ENCODE measurements at regions not wholly inside any gene's neighbourhood (a gene's known extent, or its start where the extent isn't known, plus 50 kb on each side); places are given as distances from the start of the nearest gene placed in this dataset.
A peak's percentile ranks its signal among the peaks of the same experiment; 100 is the strongest.

DNA sequence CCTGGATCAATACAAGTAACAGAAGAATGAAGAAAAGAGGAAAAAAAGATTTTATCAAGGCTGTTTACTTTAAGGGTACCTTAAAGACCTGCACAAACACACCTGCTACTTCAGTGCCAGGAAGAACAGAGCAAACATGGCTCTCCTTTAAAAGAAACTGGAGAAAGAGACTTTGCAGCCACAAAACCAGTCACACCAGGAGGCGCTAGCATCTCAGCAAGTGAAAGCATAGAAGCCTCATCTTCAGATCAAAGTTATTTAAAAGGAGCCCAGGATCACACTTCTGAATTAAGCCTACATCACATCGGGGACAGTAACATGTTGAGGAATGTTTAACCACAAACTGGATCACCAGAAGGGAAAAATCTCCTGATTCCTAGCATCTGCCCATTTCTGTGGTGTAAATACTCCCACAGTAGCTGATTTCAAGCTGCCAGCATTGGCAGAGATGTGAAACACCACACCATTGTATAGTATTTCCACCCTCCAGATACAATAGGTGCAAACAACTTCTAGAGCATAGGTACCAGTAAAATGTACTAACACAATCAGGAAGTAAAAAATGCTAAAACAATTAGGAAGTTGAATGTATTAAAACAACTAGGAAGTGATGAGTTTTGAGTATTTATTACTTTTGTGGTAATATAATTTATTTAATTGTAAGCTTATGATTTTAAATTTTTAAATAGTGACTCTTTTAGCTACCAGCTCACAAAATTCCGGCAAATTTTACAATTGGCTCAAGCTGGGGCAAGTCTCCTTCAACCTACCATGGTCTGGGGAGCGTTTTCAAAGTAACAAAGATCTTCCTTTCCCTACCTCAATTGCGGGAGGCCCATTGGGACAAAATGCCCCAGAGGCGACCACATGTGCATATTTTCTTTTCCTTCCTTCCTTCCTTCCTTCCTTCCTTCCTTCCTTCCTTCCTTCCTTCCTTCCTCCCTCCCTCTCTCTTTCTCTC is 105.3 kb upstream of the CLDN14 start:
- DNase-seq (no peak), FAIRE-seq (no peak)
- Histone ChIP-seq H3K27ac (ENCODE audit: low read depth in 2 of 2, low read length in 2 of 2) (no peak overlapping the region), H3K4me3 (ENCODE audit: low read length in 3 of 3) (no peak overlapping the region), H3K9me3 (ENCODE audit: control insufficient read depth in 2 of 3, insufficient read depth in 1 of 3, low read length in 3 of 3) (peaks cover 0 to 2% (median 0%) of the 10 kb centered on the region in 3 donors), H3K9ac (ENCODE audit: low read length in 3 of 3) (no peak overlapping the region), H3K4me1 (ENCODE audit: control insufficient read depth in 2 of 3, insufficient read depth in 2 of 3, low read depth in 1 of 3, low read length in 3 of 3) (no peaks in the 10 kb centered on the region), H3K27me3 (ENCODE audit: control insufficient read depth, insufficient read depth, low read length) (no peaks in the 10 kb centered on the region), H3K36me3 (ENCODE audit: control insufficient read depth in 2 of 3, insufficient read depth in 3 of 3, low read length in 3 of 3) (no peaks in the 10 kb centered on the region)
- TF ChIP-seq, protein P1, sequence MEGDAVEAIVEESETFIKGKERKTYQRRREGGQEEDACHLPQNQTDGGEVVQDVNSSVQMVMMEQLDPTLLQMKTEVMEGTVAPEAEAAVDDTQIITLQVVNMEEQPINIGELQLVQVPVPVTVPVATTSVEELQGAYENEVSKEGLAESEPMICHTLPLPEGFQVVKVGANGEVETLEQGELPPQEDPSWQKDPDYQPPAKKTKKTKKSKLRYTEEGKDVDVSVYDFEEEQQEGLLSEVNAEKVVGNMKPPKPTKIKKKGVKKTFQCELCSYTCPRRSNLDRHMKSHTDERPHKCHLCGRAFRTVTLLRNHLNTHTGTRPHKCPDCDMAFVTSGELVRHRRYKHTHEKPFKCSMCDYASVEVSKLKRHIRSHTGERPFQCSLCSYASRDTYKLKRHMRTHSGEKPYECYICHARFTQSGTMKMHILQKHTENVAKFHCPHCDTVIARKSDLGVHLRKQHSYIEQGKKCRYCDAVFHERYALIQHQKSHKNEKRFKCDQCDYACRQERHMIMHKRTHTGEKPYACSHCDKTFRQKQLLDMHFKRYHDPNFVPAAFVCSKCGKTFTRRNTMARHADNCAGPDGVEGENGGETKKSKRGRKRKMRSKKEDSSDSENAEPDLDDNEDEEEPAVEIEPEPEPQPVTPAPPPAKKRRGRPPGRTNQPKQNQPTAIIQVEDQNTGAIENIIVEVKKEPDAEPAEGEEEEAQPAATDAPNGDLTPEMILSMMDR (IDR thresholded peaks at IDR 0.05; ENCODE audit: borderline replicate concordance, extremely low read depth, insufficient read depth), result no peak
- intact Hi-C loops (cut with DNase I), result no loop called here

DNA sequence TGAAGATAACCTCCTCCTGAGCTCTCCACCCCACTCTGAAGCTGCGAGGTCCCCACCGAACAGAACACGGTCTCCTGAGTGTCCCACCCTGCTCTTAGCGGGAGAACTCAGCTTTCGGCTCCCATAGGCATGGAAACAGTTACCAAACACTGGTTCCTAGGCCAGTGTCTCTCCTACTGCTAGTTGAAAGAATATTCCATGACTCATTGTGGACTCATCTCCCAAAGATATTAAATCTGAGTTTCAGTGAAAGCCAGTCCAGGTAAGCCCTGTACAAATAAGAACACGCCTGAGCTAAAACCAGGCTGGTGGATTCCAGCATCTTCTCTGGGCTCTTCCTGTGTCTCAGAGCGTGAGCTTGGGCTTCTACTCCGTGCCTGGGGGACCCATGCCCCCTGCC is 107.5 kb upstream of the CLDN14 start:
- H3K4me3 ChIP-seq (ENCODE audit: low read length in 3 of 3), result no peak overlapping the region
- TF ChIP-seq, protein P1 (IDR thresholded peaks at IDR 0.05; ENCODE audit: borderline replicate concordance, extremely low read depth, insufficient read depth), result no peak
- intact Hi-C loops (cut with DNase I), result no loop called here
- no peaks in the 10 kb centered on the region for H3K36me3 ChIP-seq (ENCODE audit: control insufficient read depth in 2 of 3, insufficient read depth in 3 of 3, low read length in 3 of 3)
- H3K4me1 ChIP-seq (ENCODE audit: control insufficient read depth in 2 of 3, insufficient read depth in 2 of 3, low read depth in 1 of 3, low read length in 3 of 3), result no peaks in the 10 kb centered on the region
- H3K27ac ChIP-seq (ENCODE audit: low read depth in 2 of 2, low read length in 2 of 2), result no peak overlapping the region
- H3K27me3 ChIP-seq (ENCODE audit: control insufficient read depth, insufficient read depth, low read length), result no peaks in the 10 kb centered on the region
- no peak for FAIRE-seq
- peaks cover 0 to 2% (median 0%) of the 10 kb centered on the region in 3 donors for H3K9me3 ChIP-seq (ENCODE audit: control insufficient read depth in 2 of 3, insufficient read depth in 1 of 3, low read length in 3 of 3)
- no peak for DNase-seq
- H3K9ac ChIP-seq (ENCODE audit: low read length in 3 of 3), result no peak overlapping the region

DNA sequence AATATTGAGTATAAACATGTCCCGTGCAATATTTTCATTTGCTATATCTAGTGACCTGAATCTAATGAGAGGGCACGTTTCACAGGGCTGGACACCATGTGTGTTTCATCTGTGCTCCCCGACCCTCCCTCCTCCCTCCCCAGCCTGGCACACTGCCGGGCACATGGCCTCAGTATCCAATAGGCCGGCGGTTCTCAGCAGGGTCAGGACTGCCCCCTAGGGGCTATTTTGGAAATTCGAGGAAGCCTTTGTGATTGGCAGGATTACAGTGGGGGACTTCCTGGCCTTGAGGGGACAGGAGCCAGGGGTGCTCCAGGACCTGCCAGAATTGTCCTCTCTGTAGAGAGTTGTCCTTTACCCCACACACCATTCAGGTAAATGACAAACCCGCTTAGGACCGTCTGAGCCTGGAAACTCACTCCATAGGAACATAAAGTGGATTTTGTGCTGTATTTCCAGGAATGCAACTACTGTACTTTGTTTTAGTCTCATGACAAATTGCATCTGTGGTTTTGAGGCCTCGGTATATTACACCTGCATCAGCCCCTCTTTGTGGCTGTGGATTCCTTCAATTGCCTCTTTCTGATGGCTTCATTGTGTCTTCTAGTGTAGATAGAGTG is 109.5 kb upstream of the SIM2 start:
- no peak for FAIRE-seq
- DNase-seq, result peak in 4 of 5 donors; percentile 48 to 90 (median 73)
- H3K9ac ChIP-seq (ENCODE audit: low read length in 3 of 3), result no peak overlapping the region
- no peak overlapping the region for H3K4me3 ChIP-seq (ENCODE audit: low read length in 3 of 3)
- intact Hi-C loops (cut with DNase I), result no loop called here
- H3K27ac ChIP-seq (ENCODE audit: low read depth in 2 of 2, low read length in 2 of 2), result no peak overlapping the region
- no peaks in the 10 kb centered on the region for H3K27me3 ChIP-seq (ENCODE audit: control insufficient read depth, insufficient read depth, low read length)
- H3K9me3 ChIP-seq (ENCODE audit: control insufficient read depth in 2 of 3, insufficient read depth in 1 of 3, low read length in 3 of 3), result peaks cover 0 to 2% (median 0%) of the 10 kb centered on the region in 3 donors
- H3K4me1 ChIP-seq (ENCODE audit: control insufficient read depth in 2 of 3, insufficient read depth in 2 of 3, low read depth in 1 of 3, low read length in 3 of 3), result no peaks in the 10 kb centered on the region
- TF ChIP-seq, protein P1 (IDR thresholded peaks at IDR 0.05; ENCODE audit: borderline replicate concordance, extremely low read depth, insufficient read depth), result peak; percentile 38
- H3K36me3 ChIP-seq (ENCODE audit: control insufficient read depth in 2 of 3, insufficient read depth in 3 of 3, low read length in 3 of 3), result no peaks in the 10 kb centered on the region
